ENCODE measurements at regions not wholly inside any gene's neighbourhood (a gene's known extent, or its start where the extent isn't known, plus 50 kb on each side); places are given as distances from the start of the nearest gene placed in this dataset.

- TF ChIP-seq ATF6 (CRISPR knock-in tag; IDR thresholded peaks at IDR 0.05), result no peak
These were observed 64.5 kb upstream of the ZNF423 start (continued) for GRCh38 chr16:49920397-49920796.

GRCh38 chr16:49921106-49921505, 65.2 kb upstream of the ZNF423 start:
- ChIA-PET CTCF (interaction anchor here (0.6 to 2.6 kb wide), 57 partner anchors 8 to 568 kb away, joined by 3 to 58 read pairs (median 4); partner anchors contain the start of gene CNEP1R1), POLR2A (interaction anchor here (0.7 kb wide), 1 partner anchor 63 kb away, joined by 4 read pairs; no protein-coding TSS in a partner anchor)
- peaks cover 3% of the 10 kb centered on the region for H3K4me1 Mint-ChIP-seq

More at GRCh38 chr16:49921106-49921505, 65.2 kb upstream of the ZNF423 start:
- Mint-ChIP-seq H3K36me3 (no peaks in the 10 kb centered on the region), H3K27me3 (ENCODE audit: low read depth) (no peaks in the 10 kb centered on the region), H3K4me3 (no peak overlapping the region), H3K27ac (no peak overlapping the region), H3K9me3 (peaks cover 14% of the 10 kb centered on the region)
- no peak for ATAC-seq
- TF ChIP-seq CTCF (IDR thresholded peaks at IDR 0.05), result no peak
- no peak for TF ChIP-seq MLX (CRISPR knock-in tag; IDR thresholded peaks at IDR 0.05)
- TF ChIP-seq ESRRA (CRISPR knock-in tag; IDR thresholded peaks at IDR 0.05; ENCODE audit: borderline replicate concordance), result no peak
- TF ChIP-seq PRRX2 (CRISPR knock-in tag; IDR thresholded peaks at IDR 0.05), result no peak
- TF ChIP-seq USF2 (CRISPR knock-in tag; IDR thresholded peaks at IDR 0.05), result no peak
- no peak for TF ChIP-seq NFYB (CRISPR knock-in tag; conservative IDR thresholded peaks at IDR 0.05; ENCODE audit: low read depth)
- TF ChIP-seq EMX1 (CRISPR knock-in tag; IDR thresholded peaks at IDR 0.05), result no peak
- TF ChIP-seq ZNF532 (CRISPR knock-in tag; IDR thresholded peaks at IDR 0.05; ENCODE audit: borderline replicate concordance), result no peak
- no peak for TF ChIP-seq STAT6 (CRISPR knock-in tag; conservative IDR thresholded peaks at IDR 0.05; ENCODE audit: low read depth)
- DNase-seq (ENCODE audit: low spot score), result no peak
